SK-N-SH treated with all-trans-retinoic acid at 6 μM for 48 hours (cell line): ENCODE measurements at regions not wholly inside any gene's neighbourhood (a gene's known extent, or its start where the extent isn't known, plus 50 kb on each side); places are given as distances from the start of the nearest gene placed in this dataset.

Experiments
- ARNTL ChIP-seq: fragments of 450-650 bp; formaldehyde crosslinking; IDR thresholded peaks from 2 replicates; pipeline ENCODE4 v1.5.0; 2020; ENCODE audit warnings: low read depth, mild to moderate bottlenecking, moderate library complexity, borderline replicate concordance
- BACH2 ChIP-seq: fragments of 250-450 bp; sonication (Bioruptor Pico); IDR thresholded peaks from 2 replicates; pipeline ENCODE4 v1.9.0; 2021; ENCODE audit warnings: mild to moderate bottlenecking, borderline replicate concordance
- ESRRG ChIP-seq: fragments of 250-450 bp; sonication (Bioruptor Pico); IDR thresholded peaks from 2 replicates; pipeline ENCODE4 v1.6.1; 2021; ENCODE audit warnings: mild to moderate bottlenecking
- GLIS3 ChIP-seq: fragments of 250-450 bp; sonication (Bioruptor Pico); IDR thresholded peaks from 2 replicates; pipeline ENCODE4 v1.5.0; 2020; ENCODE audit warnings: mild to moderate bottlenecking, moderate library complexity
- PATZ1 ChIP-seq: fragments of 250-450 bp; sonication (Bioruptor Pico); IDR thresholded peaks from 2 replicates; pipeline ENCODE4 v1.8.0; 2020; ENCODE audit warnings: mild to moderate bottlenecking, moderate library complexity, borderline replicate concordance
- POU6F1 ChIP-seq: fragments of 250-450 bp; sonication (Bioruptor Pico); IDR thresholded peaks from 2 replicates; pipeline ENCODE4 v1.8.0; 2021; ENCODE audit warnings: low read depth, mild to moderate bottlenecking, moderate library complexity, borderline replicate concordance
- PPARA ChIP-seq: fragments of 250-450 bp; sonication (Bioruptor Pico); IDR thresholded peaks from 2 replicates; pipeline ENCODE4 v1.5.0; 2020; ENCODE audit warnings: mild to moderate bottlenecking, borderline replicate concordance
- RARB ChIP-seq: fragments of 250-450 bp; sonication (Bioruptor Pico); IDR thresholded peaks from 2 replicates; pipeline ENCODE4 v1.8.0; 2021; ENCODE audit warnings: mild to moderate bottlenecking, moderate library complexity
- TCF4 ChIP-seq: fragments of 250-450 bp; sonication (Bioruptor Pico); IDR thresholded peaks from 2 replicates; pipeline ENCODE4 v1.8.0; 2021; ENCODE audit warnings: mild to moderate bottlenecking, moderate library complexity, borderline replicate concordance
- ZFP3 ChIP-seq: fragments of 250-450 bp; sonication (Bioruptor Pico); IDR thresholded peaks from 2 replicates; pipeline ENCODE4 v1.5.0; 2020; ENCODE audit warnings: mild to moderate bottlenecking, moderate library complexity
- ZFP30 ChIP-seq: fragments of 450-650 bp; formaldehyde crosslinking; IDR thresholded peaks from 2 replicates; pipeline ENCODE4 v1.5.0; 2022; ENCODE audit warnings: mild to moderate bottlenecking, moderate library complexity
- ZNF70 ChIP-seq: fragments of 450-650 bp; formaldehyde crosslinking; IDR thresholded peaks from 2 replicates; pipeline ENCODE4 v1.5.0; 2020; ENCODE audit warnings: mild to moderate bottlenecking, moderate library complexity
- ZNF8 ChIP-seq: fragments of 450-650 bp; formaldehyde crosslinking; IDR thresholded peaks from 2 replicates; pipeline ENCODE4 v1.5.0; 2020; ENCODE audit warnings: mild to moderate bottlenecking, moderate library complexity

DNA sequence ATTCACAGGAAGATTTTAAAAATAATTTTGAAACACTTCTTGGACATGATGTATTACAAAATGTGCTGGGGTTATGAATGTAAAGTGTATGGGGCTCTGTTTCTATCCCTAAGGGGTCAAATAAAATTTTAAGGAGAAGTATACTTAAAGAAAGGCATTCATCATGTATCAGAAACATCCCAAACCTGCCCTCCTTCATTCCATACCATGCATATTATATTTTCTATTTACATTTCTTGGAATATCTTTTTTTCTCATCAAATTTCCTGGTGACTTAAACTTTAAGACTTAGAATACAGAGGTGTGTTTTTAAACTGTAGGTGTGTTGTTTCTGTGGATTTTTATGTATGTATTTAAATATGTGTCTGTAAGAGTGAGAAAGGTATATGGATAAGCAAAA lies 96.1 kb upstream of the ADAMTS19 start:
- TF ChIP-seq ARNTL (CRISPR knock-in tag) (no peak), ZFP30 (no peak), ZNF8 (no peak), PATZ1 (CRISPR knock-in tag) (no peak), ZNF70 (no peak), ZFP3 (no peak), PPARA (no peak), GLIS3 (no peak), BACH2 (CRISPR knock-in tag) (no peak), RARB (CRISPR knock-in tag) (no peak), TCF4 (CRISPR knock-in tag) (no peak), POU6F1 (CRISPR knock-in tag) (no peak), ESRRG (no peak)
